GM12864 (cell line): ENCODE measurements at regions not wholly inside any gene's neighbourhood (a gene's known extent, or its start where the extent isn't known, plus 50 kb on each side); places are given as distances from the start of the nearest gene placed in this dataset.

Source experiments
- DNase-seq: peaks from one replicate; pipeline ENCODE4 v3.0.0-alpha.2; 2011; ENCODE audit warnings: low read depth
- H3K4me3 ChIP-seq: 2 replicates; pipeline ENCODE4 v1.5.1; 2011; ENCODE audit warnings: mild to moderate bottlenecking, low read depth, low read length, control low read depth
- TF ChIP-seq, protein P1 (sequence below): IDR thresholded peaks from 2 replicates; pipeline ENCODE4 v1.5.1; 2011; ENCODE audit warnings: low read depth, mild to moderate bottlenecking, moderate library complexity, low read length, control low read depth, inconsistent platforms; ENCODE audit errors: missing control alignments

DNA sequence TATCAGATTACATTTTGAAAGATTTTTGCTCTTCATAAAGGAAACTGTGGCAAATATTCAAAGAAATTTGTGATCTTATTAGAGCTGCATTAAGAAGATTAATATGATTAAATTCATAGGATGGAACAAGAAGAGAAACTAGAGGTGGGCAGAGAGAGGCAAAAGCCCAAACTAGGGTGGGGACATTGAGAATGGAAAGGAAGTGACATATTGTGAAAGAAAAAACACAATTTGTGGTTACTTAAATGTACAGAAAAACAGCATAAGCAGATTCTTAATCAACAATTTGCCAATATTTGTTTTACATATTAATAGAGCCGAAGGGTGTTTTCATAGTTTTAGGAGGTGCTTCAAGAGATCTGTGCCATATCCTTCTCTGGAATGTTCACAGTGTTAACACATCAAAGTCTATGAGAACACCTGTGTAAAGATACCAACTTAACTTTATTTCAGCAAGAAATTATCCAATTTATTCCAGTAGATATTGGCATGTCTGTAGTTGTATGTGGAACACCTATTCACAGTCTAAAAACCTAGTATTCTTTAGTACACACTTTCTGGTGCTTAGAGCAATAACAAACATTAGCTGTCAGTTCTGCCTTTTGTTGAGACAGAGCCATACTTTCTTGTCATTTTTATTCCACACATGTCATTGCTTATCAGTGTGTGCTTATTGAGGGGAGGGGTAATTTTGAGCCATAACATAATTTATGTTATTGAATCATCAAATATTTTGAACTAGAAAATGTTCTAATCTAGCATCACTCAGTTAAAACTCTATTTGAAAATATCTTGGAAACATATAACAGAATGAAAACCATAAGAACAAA is 401.5 kb downstream of the PTPRC start:
- TF ChIP-seq, protein P1, sequence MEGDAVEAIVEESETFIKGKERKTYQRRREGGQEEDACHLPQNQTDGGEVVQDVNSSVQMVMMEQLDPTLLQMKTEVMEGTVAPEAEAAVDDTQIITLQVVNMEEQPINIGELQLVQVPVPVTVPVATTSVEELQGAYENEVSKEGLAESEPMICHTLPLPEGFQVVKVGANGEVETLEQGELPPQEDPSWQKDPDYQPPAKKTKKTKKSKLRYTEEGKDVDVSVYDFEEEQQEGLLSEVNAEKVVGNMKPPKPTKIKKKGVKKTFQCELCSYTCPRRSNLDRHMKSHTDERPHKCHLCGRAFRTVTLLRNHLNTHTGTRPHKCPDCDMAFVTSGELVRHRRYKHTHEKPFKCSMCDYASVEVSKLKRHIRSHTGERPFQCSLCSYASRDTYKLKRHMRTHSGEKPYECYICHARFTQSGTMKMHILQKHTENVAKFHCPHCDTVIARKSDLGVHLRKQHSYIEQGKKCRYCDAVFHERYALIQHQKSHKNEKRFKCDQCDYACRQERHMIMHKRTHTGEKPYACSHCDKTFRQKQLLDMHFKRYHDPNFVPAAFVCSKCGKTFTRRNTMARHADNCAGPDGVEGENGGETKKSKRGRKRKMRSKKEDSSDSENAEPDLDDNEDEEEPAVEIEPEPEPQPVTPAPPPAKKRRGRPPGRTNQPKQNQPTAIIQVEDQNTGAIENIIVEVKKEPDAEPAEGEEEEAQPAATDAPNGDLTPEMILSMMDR: no peak
- no peak overlapping the region for H3K4me3 ChIP-seq
- no peak for DNase-seq

DNA sequence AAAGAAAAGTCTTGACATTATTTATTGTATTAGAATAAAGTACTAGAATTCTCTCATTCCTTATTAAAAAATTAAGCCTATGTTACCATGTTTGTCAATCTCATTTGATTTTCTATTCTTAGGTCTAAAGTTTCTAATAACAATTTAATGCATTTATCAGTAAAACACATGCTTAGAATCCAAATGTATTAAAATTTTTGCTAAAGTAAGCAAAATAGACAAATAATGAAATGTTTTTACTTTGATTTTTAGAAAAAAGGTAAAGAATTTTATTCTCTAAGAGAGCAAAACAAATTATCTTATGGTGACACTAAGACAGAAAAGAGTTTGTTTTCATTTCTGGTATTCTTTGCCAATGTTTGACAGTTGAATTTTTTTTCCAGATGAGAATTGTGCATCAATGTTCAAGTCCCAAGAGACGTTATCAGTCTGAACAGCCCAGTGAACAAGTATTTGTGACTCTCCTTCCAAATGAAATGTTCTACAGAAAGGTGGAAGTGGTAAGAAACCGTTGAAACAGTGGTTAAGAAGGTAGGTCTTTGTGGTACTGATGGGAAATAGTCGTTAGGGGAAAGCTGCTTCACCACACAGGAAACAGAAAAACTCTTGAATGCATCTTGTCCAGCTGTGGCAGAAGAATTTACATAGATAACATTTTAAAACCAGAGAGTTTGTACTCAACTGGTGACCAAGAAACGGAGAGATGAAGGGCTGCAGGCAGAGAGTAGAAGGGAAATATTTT is 402.5 kb downstream of the PTPRC start:
- DNase-seq: peak; percentile 82
- no peak overlapping the region for H3K4me3 ChIP-seq
- TF ChIP-seq, protein P1: no peak

DNA sequence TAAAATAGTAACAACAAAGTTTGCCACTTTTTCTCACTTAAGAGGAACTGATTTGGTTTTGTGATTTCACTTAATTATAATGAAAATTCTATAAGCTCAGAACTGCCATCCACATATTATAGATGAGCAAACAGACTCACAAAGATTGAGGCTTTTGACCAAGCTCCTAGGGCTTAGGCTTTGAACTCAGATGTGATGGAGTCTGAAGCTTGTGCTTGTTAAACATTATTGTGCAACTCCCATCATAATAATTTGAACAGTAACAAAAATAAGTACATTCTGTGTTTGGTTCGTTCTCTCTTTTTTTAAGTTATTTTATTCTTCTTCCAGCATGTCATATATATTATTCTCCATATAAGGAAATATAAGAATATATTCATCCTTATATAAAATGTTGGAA is 403.4 kb downstream of the PTPRC start:
- TF ChIP-seq, protein P1: no peak
- no peak overlapping the region for H3K4me3 ChIP-seq
- DNase-seq: no peak

DNA sequence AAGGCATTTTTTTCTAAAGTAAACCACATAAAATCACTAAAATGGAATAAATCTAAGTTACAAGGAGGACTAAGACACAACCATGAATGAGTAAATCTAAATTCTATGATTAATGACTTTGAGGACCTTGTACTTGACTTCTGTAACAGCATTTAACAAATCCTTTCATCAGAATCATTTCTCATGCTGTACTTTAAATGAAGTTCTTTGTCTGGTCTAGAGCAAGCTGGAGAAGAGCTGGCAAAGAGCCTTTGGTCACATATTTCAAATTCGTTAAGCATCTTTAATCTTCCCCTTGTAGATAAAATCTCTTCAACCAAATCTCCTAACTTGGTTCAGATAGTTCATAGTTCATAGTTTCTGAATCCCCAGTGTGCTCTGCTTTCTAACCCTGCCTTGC is 405.4 kb downstream of the PTPRC start:
- DNase-seq: no peak
- no peak overlapping the region for H3K4me3 ChIP-seq
- TF ChIP-seq, protein P1: no peak

DNA sequence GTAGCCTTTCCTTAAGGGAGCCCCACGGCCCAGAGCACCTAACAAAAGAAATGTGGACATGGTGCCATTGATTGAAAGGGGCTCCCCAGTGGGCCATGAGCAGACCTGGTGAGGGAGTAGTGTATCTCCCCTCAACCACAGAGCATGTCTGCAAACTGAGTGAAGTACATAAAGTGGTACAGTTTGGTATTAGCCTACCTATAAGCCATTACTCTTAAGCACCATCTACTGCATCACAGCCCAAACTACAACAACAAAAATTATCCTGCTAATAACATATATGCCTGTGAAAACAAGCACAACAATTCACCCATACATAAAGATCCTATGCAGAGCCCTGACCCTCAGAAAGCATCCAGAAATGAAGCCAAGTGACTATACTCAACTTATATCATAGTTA is 407.8 kb downstream of the PTPRC start:
- TF ChIP-seq, protein P1: peak; percentile 19
- no peak for DNase-seq
- no peak overlapping the region for H3K4me3 ChIP-seq

DNA sequence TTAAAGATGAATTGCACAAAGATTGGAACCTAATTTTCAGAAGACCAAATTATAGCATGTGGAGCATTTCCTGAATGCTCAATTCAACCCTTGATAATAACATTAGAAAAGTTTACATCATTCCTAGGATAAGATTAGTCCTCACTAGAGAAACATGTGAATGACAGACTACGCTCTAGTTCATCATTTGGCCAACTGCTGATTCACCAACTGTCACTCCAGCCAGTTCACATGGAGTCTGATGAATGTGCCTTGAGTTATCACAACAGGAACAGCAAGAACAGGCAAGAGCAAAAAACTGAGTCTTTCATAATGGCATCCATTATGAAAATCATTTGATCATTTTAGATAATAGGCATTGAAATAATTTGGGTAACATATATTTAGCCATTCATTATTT is 415.9 kb downstream of the PTPRC start:
- no peak overlapping the region for H3K4me3 ChIP-seq
- DNase-seq: no peak
- TF ChIP-seq, protein P1: no peak
